Astrocyte (in vitro differentiated cells and primary cell): ENCODE measurements at regions not wholly inside any gene's neighbourhood (a gene's known extent, or its start where the extent isn't known, plus 50 kb on each side); places are given as distances from the start of the nearest gene placed in this dataset.

Experiments used
- DNase-seq: peaks from one replicate; pipeline ENCODE4 v3.0.0-alpha.2; 2010; ENCODE audit warnings: low read depth
- FAIRE-seq: peaks from 2 replicates; lab custom pipeline; 2011; peaks lifted over from hg19 to GRCh38; lab: Jason Lieb, UNC
- H2AFZ ChIP-seq: 2 replicates; pipeline ENCODE4 v1.6.0; 2012; ENCODE audit warnings: low read depth, low read length, inconsistent platforms
- H3K27ac ChIP-seq: 2 replicates; pipeline ENCODE4 v1.5.1; 2011; ENCODE audit warnings: low read depth, low read length, inconsistent platforms
- H3K27me3 ChIP-seq: 2 replicates; pipeline ENCODE4 v1.6.0; 2011; ENCODE audit warnings: low read length, inconsistent platforms; ENCODE audit not compliant: insufficient read depth
- H3K36me3 ChIP-seq: 2 replicates; pipeline ENCODE4 v1.5.1; 2011; ENCODE audit warnings: low read length, inconsistent platforms; ENCODE audit not compliant: insufficient read depth
- H3K4me1 ChIP-seq: 2 replicates; pipeline ENCODE4 v1.5.1; 2011; ENCODE audit warnings: low read length, inconsistent platforms; ENCODE audit not compliant: insufficient read depth
- H3K4me2 ChIP-seq: 2 replicates; pipeline ENCODE4 v1.6.0; 2012; ENCODE audit warnings: low read length, inconsistent platforms
- H3K4me3 ChIP-seq: 2 replicates; pipeline ENCODE4 v1.5.1; 2011; ENCODE audit warnings: low read depth, mild to moderate bottlenecking, low read length, inconsistent platforms; ENCODE audit not compliant: insufficient read depth
- H3K79me2 ChIP-seq: 2 replicates; pipeline ENCODE4 v1.6.0; 2012; ENCODE audit warnings: mild to moderate bottlenecking, low read length, inconsistent platforms; ENCODE audit not compliant: insufficient read depth
- H3K9ac ChIP-seq: 2 replicates; pipeline ENCODE4 v1.6.0; 2012; ENCODE audit warnings: mild to moderate bottlenecking, low read length, inconsistent platforms
- H3K9me3 ChIP-seq: 2 replicates; pipeline ENCODE4 v1.5.1; 2012; ENCODE audit warnings: low read depth, mild to moderate bottlenecking, low read length, inconsistent platforms; ENCODE audit not compliant: insufficient read depth
- H4K20me1 ChIP-seq: 2 replicates; pipeline ENCODE4 v1.6.0; 2012; ENCODE audit warnings: low read length, inconsistent platforms; ENCODE audit not compliant: insufficient read depth
- H3K27ac Mint-ChIP-seq: one replicate; pipeline ENCODE4 v1.8.0; 2021; ENCODE audit warnings: mild to moderate bottlenecking, mixed read lengths; ENCODE audit not compliant: unreplicated experiment
- H3K27me3 Mint-ChIP-seq: one replicate; pipeline ENCODE4 v1.8.0; 2021; ENCODE audit warnings: low read depth, mixed read lengths; ENCODE audit not compliant: unreplicated experiment
- H3K36me3 Mint-ChIP-seq: one replicate; pipeline ENCODE4 v1.8.0; 2021; ENCODE audit warnings: low read depth, mixed read lengths; ENCODE audit not compliant: unreplicated experiment
- H3K4me1 Mint-ChIP-seq: one replicate; pipeline ENCODE4 v1.8.0; 2021; ENCODE audit warnings: low read depth, mixed read lengths; ENCODE audit not compliant: unreplicated experiment
- H3K4me3 Mint-ChIP-seq: one replicate; pipeline ENCODE4 v1.8.0; 2021; ENCODE audit warnings: mild to moderate bottlenecking, moderate library complexity, mixed read lengths; ENCODE audit not compliant: unreplicated experiment
- H3K9me3 Mint-ChIP-seq: one replicate; pipeline ENCODE4 v1.8.0; 2021; ENCODE audit warnings: mild to moderate bottlenecking, mixed read lengths; ENCODE audit not compliant: unreplicated experiment
- CTCF ChIP-seq: IDR thresholded peaks from 2 replicates; pipeline ENCODE4 v1.5.1; 2011; ENCODE audit warnings: low read depth, mild to moderate bottlenecking, inconsistent platforms, low read length, moderate library complexity; ENCODE audit not compliant: insufficient read depth
- EZH2 ChIP-seq: IDR thresholded peaks from 2 replicates; pipeline ENCODE4 v1.6.1; 2012; ENCODE audit warnings: mild to moderate bottlenecking, low read length, inconsistent platforms; ENCODE audit not compliant: insufficient read depth

DNA sequence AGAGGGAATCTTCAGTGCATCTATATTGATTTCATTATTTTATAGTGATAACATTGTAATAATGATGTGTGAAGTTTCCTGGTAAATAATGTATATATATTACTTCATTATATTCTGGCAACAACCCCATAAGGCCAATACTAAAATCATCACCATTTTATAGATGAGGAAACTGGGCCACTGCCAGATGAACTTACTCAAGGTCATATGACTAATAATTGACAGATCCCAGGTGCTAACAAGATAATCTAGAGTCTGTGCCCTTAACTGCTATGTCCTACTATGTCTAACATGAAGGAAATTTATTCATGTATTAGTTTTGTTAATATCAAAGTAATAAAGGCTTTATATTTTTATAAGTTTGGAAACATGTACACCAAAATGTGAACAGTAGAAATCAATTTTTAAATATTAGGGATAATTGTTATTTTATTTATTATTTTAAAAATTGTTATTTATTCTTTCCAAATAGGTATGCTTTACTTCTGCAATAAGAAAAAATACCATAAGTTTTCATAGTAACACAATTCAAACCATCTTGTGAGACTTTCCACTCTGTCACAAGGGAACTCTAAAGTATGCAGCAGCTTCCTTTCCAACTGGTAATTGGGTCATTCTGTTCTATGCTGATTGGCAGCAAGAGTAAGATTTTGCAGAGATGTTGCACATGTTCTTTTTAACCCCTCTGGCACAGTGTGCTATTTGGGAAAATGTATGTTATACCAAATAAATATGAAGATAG is 90.8 kb upstream of the CMC1 start:
- TF ChIP-seq CTCF = no peak
- TF ChIP-seq EZH2 = no peak
- Histone ChIP-seq H2AFZ (no peak overlapping the region), H3K9ac (no peak overlapping the region), H3K27ac (no peak overlapping the region), H3K9me3 (peaks cover 2% of the 10 kb centered on the region), H3K36me3 (no peaks in the 10 kb centered on the region), H3K4me3 (no peak overlapping the region), H3K27me3 (no peaks in the 10 kb centered on the region), H3K79me2 (no peaks in the 10 kb centered on the region), H3K4me1 (no peaks in the 10 kb centered on the region), H3K4me2 (no peak overlapping the region), H4K20me1 (no peaks in the 10 kb centered on the region)
- Mint-ChIP-seq H3K27ac (no peak overlapping the region), H3K9me3 (no peaks in the 10 kb centered on the region), H3K27me3 (no peaks in the 10 kb centered on the region), H3K4me3 (no peak overlapping the region), H3K36me3 (no peaks in the 10 kb centered on the region), H3K4me1 (no peaks in the 10 kb centered on the region)
- FAIRE-seq (no peak), DNase-seq (no peak)

GRCh38 chr3:28151207-28151550 is 90.2 kb upstream of the CMC1 start:
- Mint-ChIP-seq H3K27ac (no peak overlapping the region), H3K9me3 (no peaks in the 10 kb centered on the region), H3K27me3 (no peaks in the 10 kb centered on the region), H3K4me3 (no peak overlapping the region), H3K4me1 (no peaks in the 10 kb centered on the region), H3K36me3 (no peaks in the 10 kb centered on the region)
- Histone ChIP-seq H3K27me3 (no peaks in the 10 kb centered on the region), H3K4me3 (no peak overlapping the region), H3K27ac (no peak overlapping the region), H3K9me3 (peaks cover 2% of the 10 kb centered on the region), H4K20me1 (no peaks in the 10 kb centered on the region), H3K36me3 (no peaks in the 10 kb centered on the region), H3K4me1 (no peaks in the 10 kb centered on the region), H3K79me2 (no peaks in the 10 kb centered on the region), H3K4me2 (no peak overlapping the region), H3K9ac (no peak overlapping the region), H2AFZ (no peak overlapping the region)
- FAIRE-seq (no peak), DNase-seq (no peak)
- no peak for TF ChIP-seq EZH2

- H3K4me1 Mint-ChIP-seq = no peaks in the 10 kb centered on the region
- TF ChIP-seq CTCF (no peak), EZH2 (no peak)
- no peak for DNase-seq
- H3K4me1 ChIP-seq = no peaks in the 10 kb centered on the region
- peaks cover 2% of the 10 kb centered on the region for H3K9me3 ChIP-seq
- no peaks in the 10 kb centered on the region for H3K79me2 ChIP-seq
- H3K27me3 Mint-ChIP-seq = no peaks in the 10 kb centered on the region
- H2AFZ ChIP-seq = no peak overlapping the region
- no peaks in the 10 kb centered on the region for H3K27me3 ChIP-seq
- no peak overlapping the region for H3K27ac ChIP-seq
- no peaks in the 10 kb centered on the region for H3K36me3 Mint-ChIP-seq
- no peaks in the 10 kb centered on the region for H3K9me3 Mint-ChIP-seq
- no peak overlapping the region for H3K4me3 Mint-ChIP-seq
- no peak overlapping the region for H3K9ac ChIP-seq
- H3K36me3 ChIP-seq = no peaks in the 10 kb centered on the region
- no peak for FAIRE-seq
- H4K20me1 ChIP-seq = no peaks in the 10 kb centered on the region
- H3K4me3 ChIP-seq = no peak overlapping the region
- no peak overlapping the region for H3K27ac Mint-ChIP-seq
- no peak overlapping the region for H3K4me2 ChIP-seq
Measured at GRCh38 chr3:28151608-28152228, 89.7 kb upstream of the CMC1 start.
